Thyroid gland (tissue), 4 donors: ENCODE measurements at regions not wholly inside any gene's neighbourhood (a gene's known extent, or its start where the extent isn't known, plus 50 kb on each side); places are given as distances from the start of the nearest gene placed in this dataset.

Experiments
- DNase-seq, 2 donors: peaks; one replicate each; pipeline ENCODE4 v3.0.0-alpha.2; 2019
- H3K27ac ChIP-seq, 3 donors: fragments of 200-600 bp; sonication (generic); 1 replicate in 2 of 3; 2 replicates in 1 of 3; pipeline ENCODE4 v1.5.1; 2016 to 2019; ENCODE audit warnings: mild to moderate bottlenecking in 1 of 3, moderate library complexity in 1 of 3
- H3K27me3 ChIP-seq: fragments of 200-600 bp; sonication (generic); one replicate; pipeline ENCODE4 v1.5.1; 2019
- H3K36me3 ChIP-seq, 2 donors: fragments of 200-600 bp; sonication (generic); one replicate each; pipeline ENCODE4 v1.5.1; 2016 to 2019
- H3K4me1 ChIP-seq, 2 donors: fragments of 200-600 bp; sonication (generic); one replicate each; pipeline ENCODE4 v1.5.1; 2017 to 2019
- H3K4me3 ChIP-seq, 3 donors: fragments of 200-600 bp; sonication (generic); replicated peaks in 1 of 3; 1 replicate in 2 of 3; 2 replicates in 1 of 3; pipeline ENCODE4 v1.5.1; 2016; ENCODE audit warnings: mild to moderate bottlenecking in 1 of 3
- H3K9me3 ChIP-seq: fragments of 200-600 bp; sonication (generic); one replicate; pipeline ENCODE4 v1.5.1; 2017
- CTCF ChIP-seq, 6 experiments: fragments of 200-600 bp in 3 of 6; fragments of 450-650 bp in 3 of 6; sonication (generic) in 3 of 6; IDR thresholded peaks; one replicate each; pipeline ENCODE4 v1.5.1; 2016 to 2019; ENCODE audit warnings: antibody characterized with exemption in 6 of 6, mild to moderate bottlenecking in 2 of 6, inconsistent platforms in 1 of 6, moderate library complexity in 1 of 6
- POLR2A ChIP-seq, 2 donors: fragments of 450-650 bp; IDR thresholded peaks; one replicate each; pipeline ENCODE4 v1.6.1; 2017; ENCODE audit warnings: antibody characterized with exemption in 2 of 2, mild to moderate bottlenecking in 2 of 2, moderate library complexity in 1 of 2
- WGBS, 2 donors: methylation state at CpG; one replicate each; pipeline ENCODE4 v1.1.5; 2017; 5-methylcytosine and 5-hydroxymethylcytosine counted together
- intact Hi-C: fragments of 100-400 bp; cut with DNase I; formaldehyde crosslinking; loops from one replicate; pipeline ENCODE4 v1.15.1; 2023

DNA sequence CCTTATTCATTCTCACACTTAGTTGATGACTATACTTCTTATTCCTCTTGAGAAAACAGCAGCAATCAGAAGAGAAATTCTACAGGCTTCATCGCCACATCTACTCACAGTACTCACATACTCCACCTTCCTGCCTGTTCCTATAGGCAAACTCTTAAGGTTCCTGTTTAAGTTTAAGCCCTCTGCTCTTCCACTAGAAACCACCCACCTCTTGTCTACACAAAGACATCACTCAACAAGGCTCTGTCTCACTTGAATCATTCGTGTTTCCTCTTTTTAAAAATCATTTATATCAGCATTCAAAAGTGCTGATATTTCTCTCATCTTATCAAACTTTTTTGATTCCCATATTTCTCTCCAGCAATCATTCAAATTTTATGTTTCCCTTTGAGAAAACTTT, 85.5 kb upstream of the ADO start:
- no peaks in the 10 kb centered on the region for H3K27me3 ChIP-seq
- intact Hi-C loops: no loop called here
- DNase-seq: no peak

GRCh38 chr10:62721687-62722086, 82.8 kb upstream of the ADO start:
- no peak for TF ChIP-seq CTCF (IDR thresholded peaks at IDR 0.05)
- TF ChIP-seq POLR2A (IDR thresholded peaks at IDR 0.05): no peak
- H3K36me3 ChIP-seq: no peaks in the 10 kb centered on the region
- no peaks in the 10 kb centered on the region for H3K9me3 ChIP-seq
- no peak for DNase-seq
- H3K4me3 ChIP-seq: no peak overlapping the region
- 79 to 86% methylated on average over 4 of the region's 4 CpGs for WGBS, 2 donors
- intact Hi-C loops: no loop called here
- H3K4me1 ChIP-seq: no peaks in the 10 kb centered on the region
- H3K27me3 ChIP-seq: no peaks in the 10 kb centered on the region
- no peak overlapping the region for H3K27ac ChIP-seq

More for the DNA sequence above, 85.5 kb upstream of the ADO start:
- TF ChIP-seq POLR2A (IDR thresholded peaks at IDR 0.05): no peak
- WGBS, 2 donors: 88 to 89% methylated on average over 2 of the region's 2 CpGs
- Histone ChIP-seq H3K9me3 (no peaks in the 10 kb centered on the region), H3K36me3 (no peaks in the 10 kb centered on the region), H3K4me3 (no peak overlapping the region), H3K4me1 (no peaks in the 10 kb centered on the region), H3K27ac (no peak overlapping the region)

GRCh38 chr10:62723375-62723774, 81.1 kb upstream of the ADO start:
- Histone ChIP-seq H3K4me1 (no peaks in the 10 kb centered on the region), H3K4me3 (no peak overlapping the region), H3K27ac (no peak overlapping the region), H3K27me3 (no peaks in the 10 kb centered on the region), H3K9me3 (no peaks in the 10 kb centered on the region), H3K36me3 (no peaks in the 10 kb centered on the region)
- no peak for TF ChIP-seq CTCF (IDR thresholded peaks at IDR 0.05)
- no peak for TF ChIP-seq POLR2A (IDR thresholded peaks at IDR 0.05)
- intact Hi-C loops: no loop called here
- DNase-seq: peak; percentile 35 to 38

- 90 to 92% methylated on average over 7 of the region's 7 CpGs for WGBS, 2 donors
- no peak for DNase-seq
- Histone ChIP-seq H3K27ac (no peak overlapping the region), H3K36me3 (no peaks in the 10 kb centered on the region), H3K9me3 (no peaks in the 10 kb centered on the region), H3K4me1 (no peaks in the 10 kb centered on the region), H3K27me3 (no peaks in the 10 kb centered on the region), H3K4me3 (no peak overlapping the region)
- intact Hi-C loops: no loop called here
- no peak for TF ChIP-seq POLR2A (IDR thresholded peaks at IDR 0.05)
- TF ChIP-seq CTCF (IDR thresholded peaks at IDR 0.05): no peak
Measured at GRCh38 chr10:62724465-62724864, 80.1 kb upstream of the ADO start.

GRCh38 chr10:62726142-62726541, 78.4 kb upstream of the ADO start:
- intact Hi-C loops: no loop called here
- no peak overlapping the region for H3K27ac ChIP-seq
- H3K36me3 ChIP-seq: no peaks in the 10 kb centered on the region
- no peak for DNase-seq
- H3K4me1 ChIP-seq: no peaks in the 10 kb centered on the region
- no peak for TF ChIP-seq POLR2A (IDR thresholded peaks at IDR 0.05)
- no peak for TF ChIP-seq CTCF (IDR thresholded peaks at IDR 0.05)
- no peak overlapping the region for H3K4me3 ChIP-seq
- no peaks in the 10 kb centered on the region for H3K9me3 ChIP-seq
- 71 to 78% methylated on average over 5 of the region's 5 CpGs for WGBS, 2 donors
- H3K27me3 ChIP-seq: no peaks in the 10 kb centered on the region

DNA sequence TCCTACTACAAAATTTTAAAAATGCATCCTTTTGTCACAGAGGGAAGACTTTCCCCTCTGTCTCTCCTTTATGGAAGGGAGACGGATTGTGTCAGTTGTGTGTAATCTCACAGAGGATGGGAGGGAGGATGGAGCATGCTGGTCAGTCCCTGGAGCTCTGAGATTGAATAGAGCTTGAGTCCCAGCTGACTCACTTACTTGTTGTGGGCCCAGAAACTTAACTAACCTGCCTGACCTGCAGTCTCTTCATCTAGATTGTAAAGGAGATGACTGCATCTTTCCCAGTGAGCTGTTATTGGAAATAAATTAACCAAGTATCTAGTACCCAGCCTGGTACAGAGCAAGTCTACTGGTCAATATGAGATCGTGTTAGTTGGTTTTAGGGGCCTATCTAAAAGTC, 77.9 kb upstream of the ADO start:
- Histone ChIP-seq H3K4me1 (no peaks in the 10 kb centered on the region), H3K9me3 (no peaks in the 10 kb centered on the region), H3K27me3 (no peaks in the 10 kb centered on the region), H3K36me3 (no peaks in the 10 kb centered on the region), H3K4me3 (no peak overlapping the region), H3K27ac (no peak overlapping the region)
- TF ChIP-seq CTCF (IDR thresholded peaks at IDR 0.05) (no peak), POLR2A (IDR thresholded peaks at IDR 0.05) (no peak)
- intact Hi-C loops: no loop called here
- WGBS, 2 donors: 91 to 92% methylated on average over 2 of the region's 2 CpGs
- DNase-seq: no peak
